Neural progenitor cell (in vitro differentiated cells): ENCODE measurements at regions not wholly inside any gene's neighbourhood (a gene's known extent, or its start where the extent isn't known, plus 50 kb on each side); places are given as distances from the start of the nearest gene placed in this dataset.

Experiments
- DNase-seq: peaks from one replicate; pipeline ENCODE4 v3.0.0-alpha.2; 2016; ENCODE audit warnings: low spot score
- H2AFZ ChIP-seq: fragments of 200-600 bp; sonication (generic); replicated peaks from 2 replicates; pipeline ENCODE4 v1.6.1; 2016; ENCODE audit warnings: antibody characterized with exemption
- H3F3A ChIP-seq: fragments of 200-600 bp; sonication (generic); 2 replicates; pipeline ENCODE4 v1.6.1; 2016; ENCODE audit warnings: antibody characterized with exemption, low read depth
- H3K27ac ChIP-seq: fragments of 200-600 bp; sonication (generic); 2 replicates; pipeline ENCODE4 v1.5.1; 2016; ENCODE audit warnings: mild to moderate bottlenecking
- H3K27me3 ChIP-seq: fragments of 200-600 bp; sonication (generic); 2 replicates; pipeline ENCODE4 v1.6.1; 2016; ENCODE audit warnings: mild to moderate bottlenecking, moderate library complexity
- H3K36me3 ChIP-seq: fragments of 200-600 bp; sonication (generic); 2 replicates; pipeline ENCODE4 v1.5.1; 2016
- H3K4me1 ChIP-seq: fragments of 200-600 bp; sonication (generic); 2 replicates; pipeline ENCODE4 v1.6.1; 2016; ENCODE audit warnings: mixed run types
- H3K4me2 ChIP-seq: fragments of 200-600 bp; sonication (generic); 2 replicates; pipeline ENCODE4 v1.6.1; 2016
- H3K4me3 ChIP-seq: fragments of 200-600 bp; sonication (generic); 2 replicates; pipeline ENCODE4 v1.5.1; 2016
- H3K79me2 ChIP-seq: fragments of 200-600 bp; sonication (generic); 2 replicates; pipeline ENCODE4 v1.6.1; 2016; ENCODE audit warnings: low read depth
- H3K9ac ChIP-seq: fragments of 200-600 bp; sonication (generic); 2 replicates; pipeline ENCODE4 v1.6.1; 2016
- H3K9me3 ChIP-seq: fragments of 200-600 bp; sonication (generic); 2 replicates; pipeline ENCODE4 v1.5.1; 2016; ENCODE audit warnings: low read depth
- H4K20me1 ChIP-seq: fragments of 200-600 bp; sonication (generic); 2 replicates; pipeline ENCODE4 v1.6.1; 2016; ENCODE audit warnings: low read depth
- H3K27ac Mint-ChIP-seq: 3 replicates; pipeline ENCODE4 v1.8.0; 2021; ENCODE audit warnings: mixed read lengths
- H3K27me3 Mint-ChIP-seq: 2 replicates; pipeline ENCODE4 v1.8.0; 2022; ENCODE audit warnings: low read depth, mild to moderate bottlenecking, inconsistent platforms, moderate library complexity, mixed read lengths; ENCODE audit not compliant: insufficient read depth
- H3K36me3 Mint-ChIP-seq: 3 replicates; pipeline ENCODE4 v1.8.0; 2021; ENCODE audit warnings: mixed read lengths
- H3K4me1 Mint-ChIP-seq: 3 replicates; pipeline ENCODE4 v1.8.0; 2021; ENCODE audit warnings: mixed read lengths
- H3K4me3 Mint-ChIP-seq: 3 replicates; pipeline ENCODE4 v1.8.0; 2021; ENCODE audit warnings: mild to moderate bottlenecking, moderate library complexity, mixed read lengths
- H3K9me3 Mint-ChIP-seq: 3 replicates; pipeline ENCODE4 v1.8.0; 2020; ENCODE audit warnings: mixed read lengths
- EZH2 ChIP-seq: fragments of 200-600 bp; sonication (generic); IDR thresholded peaks from 2 replicates; pipeline ENCODE4 v1.6.1; 2017; ENCODE audit warnings: antibody characterized with exemption, mild to moderate bottlenecking, moderate library complexity
- EZH2phosphoT487 ChIP-seq: fragments of 200-600 bp; sonication (generic); IDR thresholded peaks from 2 replicates; pipeline ENCODE4 v1.6.1; 2017; ENCODE audit warnings: antibody characterized with exemption
- TF ChIP-seq, protein P1 (sequence below): fragments of 200-600 bp; sonication (generic); IDR thresholded peaks from 2 replicates; pipeline ENCODE4 v1.5.1; 2017; ENCODE audit warnings: antibody characterized with exemption, mild to moderate bottlenecking

DNA sequence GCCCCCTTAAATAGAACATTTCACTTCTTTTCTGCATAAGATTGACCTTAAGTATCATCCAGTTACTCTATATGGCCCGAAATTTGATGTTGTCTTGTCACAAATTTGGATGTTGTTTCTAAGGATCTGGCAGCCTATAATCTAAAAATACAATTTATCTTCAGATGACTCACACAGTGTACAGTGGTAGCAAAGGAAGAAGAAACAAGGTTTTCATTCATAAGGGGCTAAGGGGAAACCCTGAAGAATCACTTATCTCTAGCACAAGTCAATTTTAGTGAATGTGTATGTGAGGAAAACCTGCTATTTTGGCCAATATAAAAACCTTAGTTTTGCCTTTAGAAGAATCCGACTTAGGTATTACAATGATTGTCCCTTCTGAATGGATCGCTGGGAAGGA, 606.3 kb upstream of the LRFN5 start:
- H3K27me3 ChIP-seq: no peaks in the 10 kb centered on the region
- no peaks in the 10 kb centered on the region for H3F3A ChIP-seq
- no peak for DNase-seq
- no peak overlapping the region for H3K9ac ChIP-seq
- no peak overlapping the region for H3K27ac ChIP-seq
- no peaks in the 10 kb centered on the region for H3K36me3 Mint-ChIP-seq
- H3K27ac Mint-ChIP-seq: no peak overlapping the region
- H3K4me2 ChIP-seq: no peak overlapping the region
- H3K36me3 ChIP-seq: no peaks in the 10 kb centered on the region
- H3K4me3 ChIP-seq: no peak overlapping the region
- no peak for TF ChIP-seq EZH2phosphoT487
- TF ChIP-seq, protein P1, sequence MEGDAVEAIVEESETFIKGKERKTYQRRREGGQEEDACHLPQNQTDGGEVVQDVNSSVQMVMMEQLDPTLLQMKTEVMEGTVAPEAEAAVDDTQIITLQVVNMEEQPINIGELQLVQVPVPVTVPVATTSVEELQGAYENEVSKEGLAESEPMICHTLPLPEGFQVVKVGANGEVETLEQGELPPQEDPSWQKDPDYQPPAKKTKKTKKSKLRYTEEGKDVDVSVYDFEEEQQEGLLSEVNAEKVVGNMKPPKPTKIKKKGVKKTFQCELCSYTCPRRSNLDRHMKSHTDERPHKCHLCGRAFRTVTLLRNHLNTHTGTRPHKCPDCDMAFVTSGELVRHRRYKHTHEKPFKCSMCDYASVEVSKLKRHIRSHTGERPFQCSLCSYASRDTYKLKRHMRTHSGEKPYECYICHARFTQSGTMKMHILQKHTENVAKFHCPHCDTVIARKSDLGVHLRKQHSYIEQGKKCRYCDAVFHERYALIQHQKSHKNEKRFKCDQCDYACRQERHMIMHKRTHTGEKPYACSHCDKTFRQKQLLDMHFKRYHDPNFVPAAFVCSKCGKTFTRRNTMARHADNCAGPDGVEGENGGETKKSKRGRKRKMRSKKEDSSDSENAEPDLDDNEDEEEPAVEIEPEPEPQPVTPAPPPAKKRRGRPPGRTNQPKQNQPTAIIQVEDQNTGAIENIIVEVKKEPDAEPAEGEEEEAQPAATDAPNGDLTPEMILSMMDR: no peak
- H3K9me3 ChIP-seq: no peaks in the 10 kb centered on the region
- no peak overlapping the region for H2AFZ ChIP-seq
- H3K27me3 Mint-ChIP-seq: no peaks in the 10 kb centered on the region
- no peaks in the 10 kb centered on the region for H3K4me1 ChIP-seq
- no peaks in the 10 kb centered on the region for H3K9me3 Mint-ChIP-seq
- peaks cover 5% of the 10 kb centered on the region for H4K20me1 ChIP-seq
- no peak overlapping the region for H3K4me3 Mint-ChIP-seq
- H3K4me1 Mint-ChIP-seq: no peaks in the 10 kb centered on the region
- H3K79me2 ChIP-seq: no peaks in the 10 kb centered on the region

DNA sequence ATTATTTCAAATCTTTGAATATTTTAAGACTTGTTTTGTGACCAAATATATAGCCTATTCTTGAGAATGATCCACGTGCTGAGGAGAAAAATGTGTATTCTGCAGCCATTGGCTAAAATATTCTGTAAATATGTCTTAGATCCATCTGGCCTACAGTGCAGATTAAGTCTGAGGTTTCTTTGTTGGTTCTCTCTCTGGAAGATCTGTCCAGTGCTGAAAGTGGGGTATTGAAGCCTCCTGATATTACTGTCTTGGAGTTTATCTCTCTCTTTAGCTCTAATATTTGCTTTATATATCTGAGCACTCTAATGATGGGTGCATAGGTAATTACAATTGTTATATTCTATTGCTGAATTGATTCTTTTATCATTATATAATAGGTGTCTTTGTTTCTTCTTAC, 617.4 kb upstream of the LRFN5 start:
- H3K27me3 ChIP-seq: no peaks in the 10 kb centered on the region
- no peak overlapping the region for H3K4me3 ChIP-seq
- H3K27ac Mint-ChIP-seq: no peak overlapping the region
- H3K27ac ChIP-seq: no peak overlapping the region
- peaks cover 38% of the 10 kb centered on the region for H4K20me1 ChIP-seq
- peaks cover 10% of the 10 kb centered on the region for H3K36me3 Mint-ChIP-seq
- H3K9ac ChIP-seq: no peak overlapping the region
- H3K4me1 Mint-ChIP-seq: peaks cover 4% of the 10 kb centered on the region
- peaks cover 4% of the 10 kb centered on the region for H3K27me3 Mint-ChIP-seq
- H3K36me3 ChIP-seq: no peaks in the 10 kb centered on the region
- no peak overlapping the region for H3K4me3 Mint-ChIP-seq
- no peaks in the 10 kb centered on the region for H3F3A ChIP-seq
- H3K4me1 ChIP-seq: peaks cover 21% of the 10 kb centered on the region
- DNase-seq: no peak
- peaks cover 2% of the 10 kb centered on the region for H3K9me3 Mint-ChIP-seq
- no peak overlapping the region for H3K4me2 ChIP-seq
- no peaks in the 10 kb centered on the region for H3K9me3 ChIP-seq
- H3K79me2 ChIP-seq: peaks cover 5% of the 10 kb centered on the region
- TF ChIP-seq EZH2phosphoT487: no peak
- TF ChIP-seq EZH2: no peak
- TF ChIP-seq, protein P1: no peak
- H2AFZ ChIP-seq: no peak overlapping the region

DNA sequence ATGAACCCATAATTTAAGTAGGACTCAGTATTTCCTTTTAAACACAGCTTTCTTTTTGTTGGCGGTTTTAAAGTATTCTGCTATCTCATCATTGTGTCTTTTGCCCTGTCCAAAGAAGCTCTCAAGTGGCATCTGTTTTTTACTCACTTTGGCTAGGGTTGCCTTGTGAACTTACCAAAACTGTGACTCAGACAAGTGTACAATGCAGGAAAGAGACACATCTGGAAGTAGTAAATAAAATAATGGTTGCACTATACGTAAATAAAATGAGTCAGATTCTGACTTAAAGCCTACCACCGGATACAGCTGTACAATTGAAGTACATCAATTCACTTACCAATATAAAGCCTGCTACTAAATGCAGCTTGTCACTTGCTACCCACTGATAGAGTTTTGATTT, 619.2 kb upstream of the LRFN5 start:
- peaks cover 21% of the 10 kb centered on the region for H3K4me1 ChIP-seq
- Mint-ChIP-seq H3K9me3 (peaks cover 2% of the 10 kb centered on the region), H3K4me1 (peaks cover 4% of the 10 kb centered on the region), H3K4me3 (no peak overlapping the region), H3K27me3 (peaks cover 4% of the 10 kb centered on the region), H3K36me3 (peaks cover 8% of the 10 kb centered on the region), H3K27ac (no peak overlapping the region)
- no peaks in the 10 kb centered on the region for H3K27me3 ChIP-seq
- H3K9ac ChIP-seq: no peak overlapping the region
- DNase-seq: no peak
- H3K4me3 ChIP-seq: no peak overlapping the region
- H3F3A ChIP-seq: no peaks in the 10 kb centered on the region
- no peak overlapping the region for H3K27ac ChIP-seq
- H3K79me2 ChIP-seq: peaks cover 5% of the 10 kb centered on the region
- TF ChIP-seq EZH2 (no peak), EZH2phosphoT487 (no peak)
- TF ChIP-seq, protein P1: no peak
- no peaks in the 10 kb centered on the region for H3K9me3 ChIP-seq
- peaks cover 41% of the 10 kb centered on the region for H4K20me1 ChIP-seq
- no peak overlapping the region for H2AFZ ChIP-seq
- H3K36me3 ChIP-seq: no peaks in the 10 kb centered on the region
- no peak overlapping the region for H3K4me2 ChIP-seq
